Right lobe of liver (tissue), 6 donors: ENCODE measurements at regions not wholly inside any gene's neighbourhood (a gene's known extent, or its start where the extent isn't known, plus 50 kb on each side); places are given as distances from the start of the nearest gene placed in this dataset.

Experiments
- ATAC-seq, 4 donors: fragments of 200-7000 bp; cut with Tn5 transposase; one replicate each; pipeline ENCODE4 v1.9.1; 2020; ENCODE audit warnings: mild to moderate bottlenecking in 4 of 4, moderate library complexity in 4 of 4
- DNase-seq, 3 donors: peaks; one replicate each; pipeline ENCODE4 v3.0.0-alpha.2; 2020
- H3K27ac ChIP-seq, 3 donors: fragments of 200-600 bp; one replicate each; pipeline ENCODE4 v1.8.0; 2022
- H3K27me3 ChIP-seq, 2 donors: fragments of 200-600 bp; one replicate each; pipeline ENCODE4 v1.8.0; 2022
- H3K36me3 ChIP-seq, 4 donors: fragments of 200-600 bp; sonication (generic) in 1 of 4; one replicate each; pipeline versions ENCODE4 v1.5.1 to v1.8.0; 2017 to 2022; ENCODE audit warnings: control low read depth in 1 of 4
- H3K4me1 ChIP-seq, 4 donors: fragments of 200-600 bp; sonication (generic) in 1 of 4; one replicate each; pipeline versions ENCODE4 v1.5.1 to v1.8.0; 2017 to 2022; ENCODE audit warnings: control low read depth in 1 of 4
- H3K4me3 ChIP-seq, 3 donors: fragments of 200-600 bp; one replicate each; pipeline ENCODE4 v1.8.0; 2022
- H3K9me3 ChIP-seq, 4 donors: fragments of 200-600 bp; sonication (generic) in 1 of 4; one replicate each; pipeline versions ENCODE4 v1.5.1 to v1.8.0; 2017 to 2022; ENCODE audit warnings: control low read depth in 1 of 4
- CTCF ChIP-seq, 4 donors: fragments of 200-600 bp in 3 of 4; fragments of 450-650 bp in 1 of 4; IDR thresholded peaks; one replicate each; pipeline versions ENCODE4 v1.5.1 to v1.8.0; 2016 to 2022; ENCODE audit warnings: antibody characterized with exemption in 4 of 4, mild to moderate bottlenecking in 2 of 4
- POLR2A ChIP-seq: fragments of 450-650 bp; IDR thresholded peaks from one replicate; pipeline ENCODE4 v1.6.1; 2017; ENCODE audit warnings: antibody characterized with exemption, mild to moderate bottlenecking
- WGBS: methylation state at CpG from one replicate; pipeline ENCODE4 v1.1.6; 2018; ENCODE audit warnings: low coverage, low lambda C conversion rate; ENCODE audit not compliant: insufficient coverage; ENCODE audit errors: missing lambda C conversion rate; 5-methylcytosine and 5-hydroxymethylcytosine counted together
- intact Hi-C, 2 donors: fragments of 100-400 bp; cut with DNase I; formaldehyde crosslinking; loops; one replicate each; pipeline versions ENCODE4 v1.11.2 to v1.14.1; 2022
- donor health status: DM: no; HTN: yes; CAD: no.
- donor health status: DM: no; HTN: no; CAD: no.
- donor health status: DM: no; HTN: no; CAD: no.
- donor health status: DM: no; HTN: yes; CAD: no.
- donor health status: DM: no; HTN: yes; CAD: no.

- H3K9me3 ChIP-seq = no peaks in the 10 kb centered on the region
- DNase-seq = no peak
- H3K27me3 ChIP-seq = no peaks in the 10 kb centered on the region
- ATAC-seq = no peak
- H3K4me1 ChIP-seq = no peaks in the 10 kb centered on the region
- TF ChIP-seq POLR2A = no peak
- TF ChIP-seq CTCF (IDR thresholded peaks at IDR 0.05) = no peak
- H3K36me3 ChIP-seq = no peaks in the 10 kb centered on the region
- no peak overlapping the region for H3K27ac ChIP-seq
- H3K4me3 ChIP-seq = no peak overlapping the region
- intact Hi-C loops = no loop called here
- WGBS = 63% methylated on average over 1 of the region's 1 CpG
Measured at GRCh38 chr4:122044501-122044900, 92.6 kb upstream of the TRPC3 start.

GRCh38 chr4:122041312-122041711 is 89.5 kb upstream of the TRPC3 start:
- no peak for DNase-seq
- no peaks in the 10 kb centered on the region for H3K9me3 ChIP-seq

GRCh38 chr4:122038896-122039295 is 87.0 kb upstream of the TRPC3 start:
- Histone ChIP-seq H3K9me3 (no peaks in the 10 kb centered on the region), H3K27ac (no peak overlapping the region), H3K36me3 (no peaks in the 10 kb centered on the region), H3K4me1 (no peaks in the 10 kb centered on the region), H3K27me3 (no peaks in the 10 kb centered on the region), H3K4me3 (no peak overlapping the region)
- TF ChIP-seq CTCF (IDR thresholded peaks at IDR 0.05) (no peak), POLR2A (no peak)
- DNase-seq (no peak), ATAC-seq (no peak)
- WGBS = 20% methylated on average over 2 of the region's 2 CpGs
- intact Hi-C loops = no loop called here

More at GRCh38 chr4:122041312-122041711, 89.5 kb upstream of the TRPC3 start:
- no peak overlapping the region for H3K27ac ChIP-seq
- H3K4me3 ChIP-seq = no peak overlapping the region
- no peaks in the 10 kb centered on the region for H3K27me3 ChIP-seq
- TF ChIP-seq POLR2A (no peak), CTCF (IDR thresholded peaks at IDR 0.05) (no peak)
- intact Hi-C loops = no loop called here
- 51% methylated on average over 3 of the region's 5 CpGs for WGBS
- H3K36me3 ChIP-seq = no peaks in the 10 kb centered on the region
- no peaks in the 10 kb centered on the region for H3K4me1 ChIP-seq
- no peak for ATAC-seq

- TF ChIP-seq POLR2A (no peak), CTCF (IDR thresholded peaks at IDR 0.05) (no peak)
- 23% methylated on average over 1 of the region's 1 CpG for WGBS
- no peaks in the 10 kb centered on the region for H3K9me3 ChIP-seq
- ATAC-seq (no peak), DNase-seq (no peak)
- no peaks in the 10 kb centered on the region for H3K36me3 ChIP-seq
- intact Hi-C loops = no loop called here
- no peaks in the 10 kb centered on the region for H3K27me3 ChIP-seq
- no peak overlapping the region for H3K4me3 ChIP-seq
- H3K27ac ChIP-seq = no peak overlapping the region
- H3K4me1 ChIP-seq = no peaks in the 10 kb centered on the region
Measured at GRCh38 chr4:122034619-122035018, 82.8 kb upstream of the TRPC3 start.

DNA sequence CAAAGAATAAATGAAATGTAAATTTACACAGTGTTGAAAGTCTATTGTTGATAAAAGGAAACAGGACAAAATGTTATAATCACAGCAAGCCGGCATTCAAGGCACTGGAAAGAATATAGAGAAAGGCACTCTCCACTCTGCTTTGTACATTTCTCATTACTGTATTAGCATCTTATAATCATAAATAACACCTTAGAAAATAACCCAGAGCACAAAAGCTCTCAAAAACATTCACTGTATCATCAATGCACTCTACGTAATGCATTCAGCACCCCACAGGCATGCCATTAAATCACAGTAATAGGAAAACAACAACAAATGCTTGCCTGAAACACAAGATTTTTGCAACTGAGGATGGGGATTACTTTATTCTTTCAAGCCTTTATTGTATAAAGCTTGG is 75.3 kb upstream of the TRPC3 start:
- intact Hi-C loops = no loop called here

More for the DNA sequence above, 75.3 kb upstream of the TRPC3 start:
- TF ChIP-seq CTCF (IDR thresholded peaks at IDR 0.05) = no peak
- TF ChIP-seq POLR2A = no peak
- no peaks in the 10 kb centered on the region for H3K4me1 ChIP-seq
- no peak overlapping the region for H3K27ac ChIP-seq
- no peak for DNase-seq
- no peaks in the 10 kb centered on the region for H3K27me3 ChIP-seq
- H3K36me3 ChIP-seq = no peaks in the 10 kb centered on the region
- no peak for ATAC-seq
- no peak overlapping the region for H3K4me3 ChIP-seq
- WGBS = 51% methylated on average over 2 of the region's 2 CpGs
- no peaks in the 10 kb centered on the region for H3K9me3 ChIP-seq
